ENCODE measurements at regions not wholly inside any gene's neighbourhood (a gene's known extent, or its start where the extent isn't known, plus 50 kb on each side); places are given as distances from the start of the nearest gene placed in this dataset.

DNA sequence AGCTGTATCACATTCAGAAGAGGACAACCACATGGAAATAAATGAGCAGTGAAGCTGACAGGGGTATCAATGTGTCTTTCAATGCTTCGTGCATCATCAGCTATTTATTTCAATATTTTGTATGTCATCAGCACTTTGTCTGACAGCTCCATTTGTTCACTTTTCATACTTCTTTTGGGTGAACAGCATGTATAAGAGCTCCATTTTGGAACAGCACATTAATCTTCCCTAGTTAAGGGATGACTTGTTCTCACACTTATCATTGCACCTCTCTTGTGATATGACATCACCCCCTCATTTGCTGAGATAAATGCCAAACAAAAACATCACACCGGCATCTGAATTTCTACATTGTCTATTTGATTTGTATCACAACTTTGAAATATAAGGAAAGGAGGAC, 190.6 kb upstream of the SAMSN1 start:
- FAIRE-seq, result no peak
- DNase-seq (ENCODE audit: low spot score in 2 of 2), result no peak

DNA sequence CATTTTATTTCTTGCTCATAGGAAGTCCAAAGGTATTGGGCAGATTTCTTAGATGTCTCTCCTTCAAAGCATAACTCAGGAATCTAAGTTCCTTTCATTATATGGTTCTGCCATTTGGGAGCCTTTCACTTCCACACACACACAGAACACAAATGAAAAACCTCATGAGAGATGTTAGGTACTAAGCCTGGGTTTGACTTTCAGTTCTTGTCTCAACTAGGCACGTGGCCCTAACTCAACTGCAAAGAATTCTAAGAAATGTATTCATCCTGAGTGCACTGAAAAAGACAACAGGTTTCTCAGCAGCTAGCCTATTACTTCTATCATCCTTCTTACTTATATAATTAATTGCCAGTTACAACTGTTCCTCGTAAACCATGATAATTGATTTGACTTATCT, 190.0 kb upstream of the SAMSN1 start:
- DNase-seq (ENCODE audit: low spot score in 2 of 2) (no peak), FAIRE-seq (no peak)

DNA sequence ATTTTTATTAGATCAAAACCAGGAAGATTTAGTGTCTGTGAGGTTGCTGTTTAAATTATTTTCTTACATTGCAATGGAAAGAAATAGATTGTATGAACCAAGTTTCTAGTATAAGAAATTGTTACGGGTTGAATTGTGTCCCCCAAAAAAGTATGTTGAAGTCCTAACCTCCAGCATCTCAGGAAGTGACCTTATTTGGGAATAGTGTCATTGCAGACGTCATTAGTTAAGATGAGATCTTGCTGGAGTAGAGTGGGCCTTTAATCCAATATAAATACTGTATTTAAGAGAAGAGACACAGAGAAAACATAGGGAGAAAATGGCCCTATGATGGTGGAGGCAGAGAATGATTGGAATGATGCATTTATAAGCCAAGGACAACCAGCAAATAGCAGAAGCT, 188.7 kb upstream of the SAMSN1 start:
- FAIRE-seq (no peak), DNase-seq (ENCODE audit: low spot score in 2 of 2) (no peak)

DNA sequence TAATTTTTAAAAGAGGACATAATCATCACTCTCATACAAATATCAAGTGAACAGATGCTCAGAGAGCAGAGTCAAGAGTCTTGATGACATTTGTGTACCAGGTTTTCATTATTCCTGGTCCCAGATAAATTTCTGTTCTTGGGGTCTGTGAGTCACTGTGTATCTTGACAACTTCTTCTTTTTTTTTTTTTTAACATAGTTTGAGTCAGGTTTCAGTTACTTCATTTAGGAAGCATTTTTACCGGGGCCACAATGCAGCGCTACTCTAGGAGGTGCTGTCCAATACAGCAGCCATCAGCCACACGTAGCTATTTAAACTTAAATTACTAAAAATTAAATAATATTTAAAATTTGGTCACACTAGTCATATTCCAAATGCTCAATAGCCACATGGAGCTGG, 188.1 kb upstream of the SAMSN1 start:
- DNase-seq (ENCODE audit: low spot score in 2 of 2), result no peak
- no peak for FAIRE-seq

DNA sequence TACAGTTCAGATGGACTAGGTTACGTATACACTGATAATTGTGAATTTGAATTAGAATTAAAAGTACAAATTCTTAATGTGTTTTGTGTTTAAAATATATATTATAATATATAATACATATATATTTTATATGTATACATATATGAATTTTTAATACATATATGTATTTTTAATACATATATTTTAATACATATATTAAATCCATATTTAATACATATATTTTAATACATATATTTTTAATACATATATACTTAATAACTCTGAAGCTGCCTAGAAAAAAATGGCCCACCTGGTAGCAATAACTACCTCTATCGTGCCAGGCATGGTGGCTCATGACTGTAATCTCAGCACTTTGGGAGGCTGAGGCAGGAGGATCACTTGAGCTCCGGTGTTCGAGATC, 179.1 kb upstream of the SAMSN1 start:
- FAIRE-seq, result peak; percentile 85
- DNase-seq (ENCODE audit: low spot score in 2 of 2), result no peak

DNA sequence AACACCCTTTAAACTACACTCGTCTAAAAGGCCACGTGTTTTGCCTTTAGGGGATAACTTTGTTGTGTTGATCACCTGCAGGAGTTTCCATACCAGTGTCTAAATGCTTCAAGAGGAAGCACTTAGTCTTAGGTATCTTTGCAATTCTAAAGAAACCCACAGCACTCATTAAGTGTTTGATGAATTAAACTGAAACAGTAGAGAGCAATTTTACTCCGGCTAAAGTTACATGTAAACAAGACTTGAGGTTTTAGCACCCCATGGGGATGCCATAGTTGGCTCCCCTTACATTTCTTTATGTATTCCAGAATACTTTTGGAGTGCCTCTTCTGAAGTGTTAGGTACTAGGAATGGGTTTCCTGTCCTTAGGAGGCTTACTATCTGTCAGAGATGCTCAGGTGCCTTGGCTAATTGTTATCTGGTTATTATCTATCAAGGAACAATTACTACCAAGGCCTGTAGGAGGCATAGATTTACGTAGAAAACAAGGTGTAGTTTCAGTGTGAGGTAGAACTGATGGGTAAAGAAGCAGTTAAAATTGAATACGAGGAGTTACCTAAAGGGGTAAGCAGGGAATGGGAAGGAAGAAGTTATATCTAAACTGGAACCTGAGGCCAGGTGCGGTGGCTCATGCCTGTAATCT, 176.8 kb upstream of the SAMSN1 start:
- FAIRE-seq, result no peak

DNA sequence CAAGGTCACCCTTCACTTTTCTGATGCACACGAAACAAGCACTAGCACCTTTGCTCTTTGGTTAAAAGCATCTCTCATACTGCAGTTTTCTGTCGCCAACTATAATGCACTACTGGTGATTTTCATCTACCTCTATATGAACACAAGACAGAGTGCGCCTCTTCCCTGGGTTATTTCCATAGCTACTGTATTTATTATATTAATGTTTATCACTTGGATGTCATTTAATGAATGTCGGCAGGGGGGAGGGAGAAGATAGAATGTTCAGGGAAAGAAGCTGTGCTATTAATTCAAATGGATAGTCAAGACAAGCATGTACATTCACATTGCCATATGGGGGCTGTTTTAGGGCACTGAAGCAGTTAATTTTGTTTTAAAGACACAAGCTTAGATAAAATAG, 174.1 kb upstream of the SAMSN1 start:
- FAIRE-seq (no peak), DNase-seq (ENCODE audit: low spot score in 2 of 2) (no peak)

More for the DNA sequence above, 176.8 kb upstream of the SAMSN1 start:
- no peak for DNase-seq (ENCODE audit: low spot score in 2 of 2)

DNA sequence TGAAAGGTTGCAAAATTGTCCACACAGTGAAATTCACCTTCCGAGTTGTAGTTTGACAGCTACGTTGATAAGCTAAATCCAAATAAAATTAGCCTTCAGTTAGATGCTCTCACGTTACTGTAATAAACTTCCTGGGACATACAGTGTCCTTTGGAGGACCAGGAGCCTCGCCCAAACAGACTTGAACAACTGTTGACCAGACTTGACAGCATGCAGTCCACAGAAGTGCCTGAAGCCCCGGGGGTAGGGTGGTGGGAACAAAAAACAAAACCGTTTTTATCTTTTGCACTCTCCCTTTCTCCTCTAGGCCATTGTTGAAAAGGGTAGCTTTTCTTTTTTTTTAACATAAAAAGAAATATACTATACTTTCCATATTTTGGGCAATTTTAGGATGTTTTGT, 172.8 kb upstream of the SAMSN1 start:
- DNase-seq (ENCODE audit: low spot score in 2 of 2) (no peak), FAIRE-seq (no peak)

DNA sequence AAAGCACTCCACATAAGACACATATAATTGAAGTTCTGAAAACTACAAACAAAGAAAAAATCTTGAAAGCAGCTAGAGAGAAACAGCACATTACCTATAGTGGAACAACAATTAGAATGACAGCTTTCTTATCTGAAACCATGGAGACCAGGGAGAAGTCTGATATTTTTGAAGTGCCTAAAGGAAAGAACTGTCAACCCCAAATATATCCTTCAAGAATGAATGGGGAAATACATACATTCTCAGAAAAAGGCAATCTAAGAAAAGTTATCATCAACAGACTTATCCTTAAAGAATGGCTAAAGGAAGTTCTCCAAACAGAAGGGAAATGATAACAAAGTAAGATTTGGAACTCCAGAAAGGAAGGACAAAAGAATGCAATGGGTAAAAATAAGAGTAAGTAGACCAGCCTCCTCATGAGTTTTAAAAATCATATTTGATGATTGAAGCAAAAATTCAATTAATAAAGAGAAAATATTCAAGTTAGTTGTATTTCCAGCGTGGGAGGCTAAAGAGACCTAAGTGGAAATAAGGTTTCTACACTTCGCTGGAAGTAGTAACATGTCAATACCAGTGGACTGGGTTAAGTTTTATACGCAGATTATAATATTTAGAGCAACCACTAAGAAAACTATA, 170.8 kb upstream of the SAMSN1 start:
- FAIRE-seq (no peak), DNase-seq (ENCODE audit: low spot score in 2 of 2) (no peak)

DNA sequence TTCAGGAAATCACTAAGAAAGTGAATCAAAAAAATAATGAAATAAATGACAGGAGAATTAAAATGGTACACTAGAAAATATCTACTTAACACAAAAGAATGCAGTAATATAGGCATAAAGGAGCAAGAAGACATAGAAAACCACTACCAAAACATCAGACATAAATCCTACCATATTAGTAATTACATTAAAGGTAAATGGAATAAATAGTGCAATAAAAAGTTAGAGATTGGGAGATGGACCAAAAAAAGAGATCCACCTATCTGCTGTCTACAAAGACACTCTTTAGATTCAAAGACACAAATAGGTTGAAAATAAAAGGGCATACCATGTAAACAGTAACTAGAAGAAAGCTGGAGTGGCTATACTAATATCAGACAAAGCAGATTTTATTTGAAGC, 167.0 kb upstream of the SAMSN1 start:
- DNase-seq (ENCODE audit: low spot score in 2 of 2) (no peak), FAIRE-seq (no peak)

DNA sequence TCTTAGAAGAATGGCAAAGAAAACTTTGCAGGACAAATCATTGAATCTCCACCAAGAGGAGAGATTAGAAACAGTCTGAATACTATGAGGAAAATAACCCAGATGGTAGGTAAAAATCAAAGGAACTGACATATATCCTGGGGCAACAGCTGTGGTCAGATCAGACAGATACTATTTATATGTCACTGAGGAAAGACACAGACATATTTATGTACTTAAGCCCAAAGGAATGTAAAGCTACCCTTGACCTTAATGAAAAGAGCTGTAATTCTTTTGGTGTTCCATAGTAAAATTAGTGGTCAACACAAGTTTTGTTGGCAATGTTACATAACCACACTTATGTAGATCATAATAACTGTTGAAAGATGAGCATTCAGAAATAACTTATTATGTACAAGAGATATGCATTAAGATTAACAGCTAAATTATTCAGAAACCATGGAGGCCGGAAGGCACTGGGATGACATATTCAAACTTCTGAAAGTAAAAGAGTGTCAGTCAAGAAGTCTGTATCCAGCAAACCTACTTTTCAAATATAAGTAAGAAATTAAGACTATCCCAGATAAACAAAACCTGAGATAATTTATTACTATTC, 166.1 kb upstream of the SAMSN1 start:
- DNase-seq (ENCODE audit: low spot score in 2 of 2) (no peak), FAIRE-seq (no peak)

DNA sequence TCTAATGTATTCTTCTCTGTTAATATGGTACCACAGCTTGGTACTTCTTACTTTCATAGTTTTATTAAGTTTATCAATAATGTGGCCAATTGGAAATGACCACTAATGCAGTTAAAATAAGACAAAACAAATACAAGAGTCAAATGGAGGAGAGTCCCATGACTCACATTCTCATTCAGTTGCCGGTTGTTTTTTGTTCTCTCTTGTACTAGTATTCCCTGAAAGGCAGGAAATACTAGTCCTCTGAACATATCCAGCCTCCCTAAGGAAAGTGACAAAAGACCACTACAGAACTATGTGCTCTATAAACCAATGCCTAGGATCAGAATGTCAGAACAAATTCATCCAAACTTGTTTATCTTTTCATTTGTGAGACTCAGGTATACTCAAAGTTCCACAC, 165.2 kb upstream of the SAMSN1 start:
- FAIRE-seq (no peak), DNase-seq (ENCODE audit: low spot score in 2 of 2) (no peak)

DNA sequence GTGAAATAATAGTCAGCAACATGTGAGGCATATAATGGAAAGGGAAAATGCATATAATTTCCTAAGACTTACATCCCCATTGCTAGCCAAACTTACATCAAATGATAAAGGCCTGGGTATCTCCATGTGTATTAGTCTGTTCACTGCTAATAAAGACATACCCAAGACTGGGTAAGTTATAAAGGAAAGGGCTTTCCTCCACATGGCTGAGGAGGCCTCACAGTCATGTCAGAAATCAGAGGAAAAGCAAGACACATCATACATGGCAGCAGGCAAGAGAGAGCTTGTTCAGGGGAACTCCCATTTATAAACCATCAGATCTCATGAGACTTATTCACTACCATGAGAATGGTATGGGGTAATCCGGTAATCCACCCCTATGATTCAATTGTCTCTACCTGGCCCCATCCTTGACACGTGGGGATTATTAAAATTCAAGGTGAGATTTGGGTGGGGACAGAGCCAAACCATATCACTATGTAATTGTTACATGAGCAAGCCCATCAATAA, 161.5 kb upstream of the SAMSN1 start:
- FAIRE-seq (no peak), DNase-seq (ENCODE audit: low spot score in 2 of 2) (no peak)

DNA sequence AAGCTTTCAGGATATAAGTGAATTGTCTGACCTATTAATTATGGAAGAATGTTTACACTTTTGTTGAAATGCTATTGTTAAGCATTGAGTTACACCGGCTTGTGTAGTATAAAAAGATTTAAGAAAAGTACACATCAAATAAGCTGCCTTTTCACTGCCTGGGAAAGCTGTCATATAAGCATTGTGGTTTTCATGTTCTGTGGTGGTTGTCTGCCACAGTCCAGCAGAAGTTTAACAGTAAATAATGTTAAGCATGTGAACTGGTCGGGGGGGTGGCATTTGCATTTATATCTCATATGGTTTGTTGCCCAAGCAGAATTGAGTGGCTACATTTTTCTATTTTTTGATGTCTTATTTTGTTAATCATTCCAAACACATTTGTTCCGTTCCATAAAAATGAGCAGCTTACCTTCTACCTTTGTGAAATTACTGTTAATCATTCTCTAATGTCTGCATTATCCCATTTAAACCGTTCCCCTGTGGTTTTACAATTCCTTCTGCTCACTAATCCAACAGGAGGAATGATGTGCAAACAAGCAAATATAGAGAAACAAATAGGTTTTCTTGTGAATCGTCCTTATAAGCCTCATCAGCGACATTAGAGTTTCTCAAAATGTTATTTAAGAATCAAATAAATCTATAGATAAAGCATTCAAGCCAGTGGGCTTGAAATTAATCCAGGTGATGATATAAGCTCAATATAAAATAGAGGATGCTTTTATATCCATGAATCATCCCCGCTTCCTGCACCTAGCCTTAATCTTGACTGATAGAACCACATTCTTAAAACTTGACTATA, 160.8 kb upstream of the SAMSN1 start:
- FAIRE-seq (no peak), DNase-seq (ENCODE audit: low spot score in 2 of 2) (no peak)

DNA sequence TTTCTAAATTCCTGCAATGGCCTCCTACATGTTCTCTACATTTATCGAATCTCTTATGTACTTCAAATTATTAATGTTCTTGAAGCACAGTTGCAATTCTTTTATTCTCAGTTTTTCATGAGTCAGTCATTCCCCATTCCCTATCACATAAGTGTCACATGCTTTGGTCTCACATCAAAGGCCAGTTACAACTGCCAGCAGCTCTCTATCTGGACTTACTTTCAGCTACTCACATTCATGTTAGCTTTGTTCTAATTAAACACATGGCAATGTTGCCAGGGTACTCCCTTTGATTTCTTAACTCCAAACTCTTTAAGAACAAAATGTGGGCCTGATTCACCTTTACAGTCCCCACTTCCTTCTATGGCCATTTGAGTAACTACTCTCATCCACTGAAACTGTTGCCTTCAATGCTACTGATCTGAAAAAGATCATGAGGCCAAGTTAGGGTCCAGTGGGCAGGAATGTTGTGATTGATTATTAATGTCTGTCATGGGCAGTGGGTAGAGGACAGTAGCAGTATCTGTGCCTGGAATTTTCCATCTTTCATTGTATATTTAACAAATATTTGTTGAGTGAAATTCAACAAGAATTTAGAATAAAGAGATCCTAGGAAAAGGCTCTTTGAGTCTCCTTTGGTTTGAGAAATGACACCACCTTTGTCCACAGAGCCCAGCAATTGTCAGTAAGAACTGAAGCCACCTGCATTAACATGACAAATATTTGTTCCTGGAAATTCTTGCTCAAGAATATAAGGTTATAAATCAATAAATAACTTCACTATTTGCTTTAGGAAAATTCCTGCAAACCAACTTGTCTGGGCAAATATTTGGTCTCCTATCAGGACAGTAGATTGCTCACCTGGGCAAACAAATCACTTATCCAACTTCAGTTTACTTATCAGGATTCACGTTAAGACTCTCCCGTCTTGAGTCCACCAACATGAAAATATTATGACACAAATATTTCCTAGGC, 153.6 kb upstream of the SAMSN1 start:
- DNase-seq (ENCODE audit: low spot score in 2 of 2) (no peak), FAIRE-seq (no peak)

DNA sequence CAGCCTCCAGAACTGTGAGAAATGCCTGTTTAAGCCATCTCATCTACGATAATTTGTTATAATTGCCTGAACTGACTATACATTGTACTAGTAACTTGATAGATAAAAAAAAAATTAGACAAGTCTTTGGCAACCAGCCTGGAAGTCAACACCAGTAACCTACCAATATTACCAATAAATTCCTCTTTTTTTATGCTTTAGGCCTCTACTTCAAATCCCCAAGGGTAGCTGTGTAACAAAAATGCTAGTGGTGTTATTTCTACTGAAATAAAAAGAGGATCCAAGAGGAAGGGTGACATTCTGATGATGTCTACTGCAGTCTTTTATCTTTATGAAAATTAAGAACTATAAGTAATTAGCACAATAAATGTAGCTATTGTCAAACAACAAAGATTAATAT, 151.7 kb upstream of the SAMSN1 start:
- DNase-seq (ENCODE audit: low spot score in 2 of 2) (no peak), FAIRE-seq (no peak)

DNA sequence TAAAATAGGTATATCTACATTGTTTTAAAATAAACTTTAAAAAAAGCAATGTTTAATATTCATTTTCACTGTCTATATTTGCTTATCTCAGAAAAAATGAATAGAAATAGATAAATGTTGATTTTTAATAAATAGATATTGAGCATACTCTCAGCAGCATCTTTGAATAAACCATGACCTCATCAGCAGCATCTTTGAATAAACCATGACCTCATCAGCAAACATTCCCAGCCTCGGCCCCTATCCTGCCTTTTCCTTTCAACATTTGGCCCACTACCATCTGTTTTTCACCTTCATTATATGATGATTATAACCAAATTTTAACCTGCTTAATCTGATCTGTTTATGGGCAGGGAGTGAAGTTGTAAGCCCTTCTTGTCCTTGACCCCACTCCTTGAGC, 148.7 kb upstream of the SAMSN1 start:
- DNase-seq (ENCODE audit: low spot score in 2 of 2) (no peak), FAIRE-seq (no peak)

DNA sequence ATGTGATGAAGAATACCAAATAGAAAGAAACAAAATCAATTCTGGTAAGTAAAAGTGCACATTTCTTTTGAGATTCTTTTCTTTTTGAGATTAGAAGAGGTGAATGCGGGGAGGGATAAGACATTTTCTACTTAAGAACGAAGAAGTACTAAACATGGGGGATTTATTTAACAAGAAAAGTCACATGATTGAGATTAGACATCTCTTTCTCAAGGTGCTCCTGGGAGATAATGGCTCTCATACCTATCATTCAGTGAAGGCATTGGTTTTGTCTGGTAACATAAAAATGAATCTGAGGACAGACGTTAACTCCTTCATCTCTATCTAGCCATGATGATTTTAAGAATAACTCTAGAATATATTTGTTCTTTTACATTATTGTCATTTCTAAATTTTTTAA, 147.9 kb upstream of the SAMSN1 start:
- DNase-seq (ENCODE audit: low spot score in 2 of 2), result no peak
- FAIRE-seq, result no peak

DNA sequence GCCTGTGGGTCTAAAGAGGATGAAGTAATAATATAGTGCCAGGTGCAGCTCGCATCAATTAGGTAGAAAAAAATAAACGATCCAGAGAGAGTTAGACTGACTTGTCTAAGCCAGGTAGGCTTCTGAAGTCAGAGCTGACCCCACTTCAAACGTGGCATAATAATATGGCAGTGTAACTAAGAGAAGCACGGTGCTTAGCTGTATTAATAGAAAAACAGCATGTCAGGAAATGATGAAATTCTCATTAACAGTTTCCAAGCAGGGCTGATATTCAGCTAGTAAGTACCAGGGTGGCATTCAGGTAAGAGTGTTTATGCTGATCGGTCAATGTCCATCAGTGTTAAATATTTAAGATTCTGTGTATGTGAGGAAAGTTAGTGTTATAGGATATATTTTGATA, 145.8 kb upstream of the SAMSN1 start:
- FAIRE-seq, result no peak

DNA sequence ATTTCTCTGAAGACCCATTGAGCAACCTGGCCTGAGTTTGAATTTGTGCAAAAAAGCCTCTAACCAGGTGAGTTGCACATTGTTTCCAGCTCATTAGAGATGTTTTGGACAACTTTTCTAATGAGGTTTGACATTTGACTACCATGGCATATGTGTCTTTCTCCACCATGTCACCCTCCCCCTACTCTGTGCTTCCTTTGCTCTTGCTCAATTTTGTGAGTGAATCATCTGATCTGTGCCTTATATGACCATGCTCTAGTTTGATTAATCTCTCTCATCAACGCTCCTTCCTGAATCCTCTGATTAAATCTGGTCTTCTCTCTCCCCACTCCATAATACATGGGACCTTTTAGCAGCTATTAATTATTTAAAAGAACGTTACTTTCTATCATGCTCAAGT, 144.8 kb upstream of the SAMSN1 start:
- DNase-seq (ENCODE audit: low spot score in 2 of 2) (no peak), FAIRE-seq (no peak)

More for the DNA sequence above, 145.8 kb upstream of the SAMSN1 start:
- no peak for DNase-seq (ENCODE audit: low spot score in 2 of 2)
